HG02870 (cell line): ENCODE measurements at regions not wholly inside any gene's neighbourhood (a gene's known extent, or its start where the extent isn't known, plus 50 kb on each side); places are given as distances from the start of the nearest gene placed in this dataset.
"Not testable (repeated sequence)": the region's sequence is repeated elsewhere in the genome, so short reads cannot be mapped to it uniquely, and the experiment has no call there.

Experiments used
- ATAC-seq: cut with Tn5 transposase; IDR thresholded peaks from one replicate; pipeline ENCODE4 v1.9.1; 2021; ENCODE audit warnings: mild to moderate bottlenecking, moderate library complexity; ENCODE audit not compliant: unreplicated experiment

GRCh38 chr3:152209776-152210175, 59.0 kb upstream of the MBNL1 start:
- ATAC-seq: no peak

DNA sequence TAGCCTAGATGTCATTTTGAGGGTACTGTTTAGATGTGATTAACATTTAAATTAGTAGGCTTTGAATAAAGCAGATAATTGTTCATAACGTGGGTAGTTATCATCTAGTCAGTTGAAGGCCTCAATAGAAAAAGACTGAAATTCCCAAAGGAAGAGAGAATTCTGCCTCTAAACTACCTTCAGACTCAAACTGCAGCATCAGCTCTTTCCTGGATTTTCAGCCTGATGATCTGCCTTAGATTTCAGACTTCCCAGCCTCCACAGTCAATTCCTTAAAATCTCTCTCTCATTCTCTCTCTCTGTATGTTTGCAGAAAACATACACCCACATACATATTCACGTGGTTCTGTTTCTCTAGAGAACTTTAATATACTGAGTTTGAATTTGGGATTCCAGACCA, 58.0 kb upstream of the MBNL1 start:
- ATAC-seq: no peak

- ATAC-seq: no peak
Measured at GRCh38 chr3:152211655-152212054, 57.1 kb upstream of the MBNL1 start.

DNA sequence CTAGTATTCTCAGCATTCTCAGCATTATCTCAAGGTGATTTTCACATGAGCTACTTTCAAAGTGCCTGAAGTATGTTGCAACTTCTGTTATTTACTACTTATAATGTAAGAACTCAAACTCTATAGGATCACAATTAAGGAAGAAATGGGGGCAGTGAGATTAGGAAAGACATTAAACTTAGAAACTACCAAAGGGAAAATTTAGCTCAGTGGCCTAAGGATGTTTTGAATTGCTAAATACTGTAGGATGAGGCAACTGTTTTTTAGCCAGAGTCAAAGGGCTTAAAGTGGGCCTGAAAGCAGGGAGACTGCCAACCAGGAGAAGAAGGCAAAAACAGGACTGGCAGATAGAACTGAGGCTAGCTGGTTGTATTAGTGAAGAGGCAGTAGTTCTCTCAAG, 55.5 kb upstream of the MBNL1 start:
- no peak for ATAC-seq

DNA sequence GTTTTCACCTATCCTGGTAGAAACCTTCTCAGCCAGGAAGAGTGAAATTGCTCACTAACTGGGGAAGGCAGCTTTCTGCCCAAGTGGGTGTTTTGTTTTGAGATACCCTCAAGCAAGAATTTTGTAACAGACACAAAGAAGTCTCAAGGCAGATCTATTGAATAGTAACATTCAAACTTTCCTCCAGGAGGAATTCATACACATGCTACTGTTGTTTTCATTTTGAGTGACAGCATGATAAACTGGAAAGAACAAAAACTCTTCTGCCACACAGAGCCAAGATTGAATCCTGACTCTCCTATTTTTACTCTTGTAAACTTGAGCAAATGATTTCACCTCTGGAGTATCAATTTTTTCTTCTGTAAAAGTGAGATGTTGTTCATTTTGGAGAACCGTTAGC, 54.8 kb upstream of the MBNL1 start:
- no peak for ATAC-seq

GRCh38 chr3:152216960-152217865, 51.5 kb upstream of the MBNL1 start:
- ATAC-seq: not testable (repeated sequence)

GRCh38 chr3:152218602-152219001, 50.1 kb upstream of the MBNL1 start:
- no peak for ATAC-seq
